ENCODE measurements at regions not wholly inside any gene's neighbourhood (a gene's known extent, or its start where the extent isn't known, plus 50 kb on each side); places are given as distances from the start of the nearest gene placed in this dataset.
A peak's percentile ranks its signal among the peaks of the same experiment; 100 is the strongest.

DNA sequence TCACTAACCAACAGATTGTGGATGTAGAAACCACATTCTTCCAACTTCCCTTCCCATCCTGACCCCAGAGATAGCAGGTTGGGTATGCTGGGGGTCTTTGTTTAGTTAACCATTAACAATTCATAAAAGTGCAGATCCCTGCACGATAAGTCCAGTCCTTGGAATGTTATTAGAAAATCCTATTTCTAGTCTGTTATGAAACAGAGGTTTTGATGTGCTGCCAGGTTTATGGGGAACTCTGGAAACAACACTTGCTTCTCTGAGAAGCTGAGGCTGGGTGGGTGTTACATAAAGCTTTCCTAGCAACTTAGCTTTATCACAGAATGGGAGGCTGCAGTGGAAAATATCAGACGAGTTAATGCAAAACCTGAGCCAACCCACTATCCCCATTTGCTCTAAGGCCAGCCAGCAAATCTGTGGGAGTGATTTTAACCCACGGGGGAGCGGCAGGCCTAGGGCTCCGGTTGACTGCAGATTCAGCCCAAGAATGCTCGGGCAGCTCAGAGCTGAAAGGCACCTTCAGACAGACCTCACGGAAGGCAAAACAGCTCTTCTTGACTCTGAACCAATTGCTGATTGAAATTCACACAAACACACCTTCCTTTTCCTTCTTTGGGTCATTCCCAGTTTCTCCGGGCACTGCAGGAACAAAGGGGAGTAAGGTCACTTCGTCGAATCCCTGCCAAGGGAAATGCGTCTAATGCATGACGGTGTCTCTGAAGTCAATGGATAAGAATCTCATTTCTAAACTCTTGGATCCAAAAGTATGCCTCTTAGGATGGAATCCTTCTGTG, 111.7 kb upstream of the IRF2BP2 start (continued):
- TF ChIP-seq, protein P1, sequence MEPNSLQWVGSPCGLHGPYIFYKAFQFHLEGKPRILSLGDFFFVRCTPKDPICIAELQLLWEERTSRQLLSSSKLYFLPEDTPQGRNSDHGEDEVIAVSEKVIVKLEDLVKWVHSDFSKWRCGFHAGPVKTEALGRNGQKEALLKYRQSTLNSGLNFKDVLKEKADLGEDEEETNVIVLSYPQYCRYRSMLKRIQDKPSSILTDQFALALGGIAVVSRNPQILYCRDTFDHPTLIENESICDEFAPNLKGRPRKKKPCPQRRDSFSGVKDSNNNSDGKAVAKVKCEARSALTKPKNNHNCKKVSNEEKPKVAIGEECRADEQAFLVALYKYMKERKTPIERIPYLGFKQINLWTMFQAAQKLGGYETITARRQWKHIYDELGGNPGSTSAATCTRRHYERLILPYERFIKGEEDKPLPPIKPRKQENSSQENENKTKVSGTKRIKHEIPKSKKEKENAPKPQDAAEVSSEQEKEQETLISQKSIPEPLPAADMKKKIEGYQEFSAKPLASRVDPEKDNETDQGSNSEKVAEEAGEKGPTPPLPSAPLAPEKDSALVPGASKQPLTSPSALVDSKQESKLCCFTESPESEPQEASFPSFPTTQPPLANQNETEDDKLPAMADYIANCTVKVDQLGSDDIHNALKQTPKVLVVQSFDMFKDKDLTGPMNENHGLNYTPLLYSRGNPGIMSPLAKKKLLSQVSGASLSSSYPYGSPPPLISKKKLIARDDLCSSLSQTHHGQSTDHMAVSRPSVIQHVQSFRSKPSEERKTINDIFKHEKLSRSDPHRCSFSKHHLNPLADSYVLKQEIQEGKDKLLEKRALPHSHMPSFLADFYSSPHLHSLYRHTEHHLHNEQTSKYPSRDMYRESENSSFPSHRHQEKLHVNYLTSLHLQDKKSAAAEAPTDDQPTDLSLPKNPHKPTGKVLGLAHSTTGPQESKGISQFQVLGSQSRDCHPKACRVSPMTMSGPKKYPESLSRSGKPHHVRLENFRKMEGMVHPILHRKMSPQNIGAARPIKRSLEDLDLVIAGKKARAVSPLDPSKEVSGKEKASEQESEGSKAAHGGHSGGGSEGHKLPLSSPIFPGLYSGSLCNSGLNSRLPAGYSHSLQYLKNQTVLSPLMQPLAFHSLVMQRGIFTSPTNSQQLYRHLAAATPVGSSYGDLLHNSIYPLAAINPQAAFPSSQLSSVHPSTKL (CRISPR knock-in tag; IDR thresholded peaks at IDR 0.05), result peak; percentile 89
- TF ChIP-seq ZBTB25 (CRISPR knock-in tag; IDR thresholded peaks at IDR 0.05) (no peak; the same call in 1 of the 2 replicates), BCL6 (CRISPR knock-in tag; IDR thresholded peaks at IDR 0.05) (peak; percentile 97), MAFK (conservative IDR thresholded peaks at IDR 0.05 in 1 of 2, IDR thresholded peaks at IDR 0.05 in 1 of 2; ENCODE audit: low read length in 2 of 2) (no peak), RERE (CRISPR knock-in tag; IDR thresholded peaks at IDR 0.05; ENCODE audit: low read depth) (peak; percentile 80), POLR2AphosphoS2 (IDR thresholded peaks at IDR 0.05; ENCODE audit: low read depth, low read length) (no peak), XBP1 (CRISPR knock-in tag; IDR thresholded peaks at IDR 0.05) (peak; percentile 59; the same call in 1 of the 2 replicates), ZNF75D (CRISPR knock-in tag; IDR thresholded peaks at IDR 0.05; ENCODE audit: borderline replicate concordance) (no peak), YY1 (IDR thresholded peaks at IDR 0.05; ENCODE audit: insufficient read depth, insufficient replicate concordance, low read depth, low read length) (no peak), PCBP1 (IDR thresholded peaks at IDR 0.05; ENCODE audit: borderline replicate concordance, low read depth, low read length) (no peak)
- TF ChIP-seq, protein P2, sequence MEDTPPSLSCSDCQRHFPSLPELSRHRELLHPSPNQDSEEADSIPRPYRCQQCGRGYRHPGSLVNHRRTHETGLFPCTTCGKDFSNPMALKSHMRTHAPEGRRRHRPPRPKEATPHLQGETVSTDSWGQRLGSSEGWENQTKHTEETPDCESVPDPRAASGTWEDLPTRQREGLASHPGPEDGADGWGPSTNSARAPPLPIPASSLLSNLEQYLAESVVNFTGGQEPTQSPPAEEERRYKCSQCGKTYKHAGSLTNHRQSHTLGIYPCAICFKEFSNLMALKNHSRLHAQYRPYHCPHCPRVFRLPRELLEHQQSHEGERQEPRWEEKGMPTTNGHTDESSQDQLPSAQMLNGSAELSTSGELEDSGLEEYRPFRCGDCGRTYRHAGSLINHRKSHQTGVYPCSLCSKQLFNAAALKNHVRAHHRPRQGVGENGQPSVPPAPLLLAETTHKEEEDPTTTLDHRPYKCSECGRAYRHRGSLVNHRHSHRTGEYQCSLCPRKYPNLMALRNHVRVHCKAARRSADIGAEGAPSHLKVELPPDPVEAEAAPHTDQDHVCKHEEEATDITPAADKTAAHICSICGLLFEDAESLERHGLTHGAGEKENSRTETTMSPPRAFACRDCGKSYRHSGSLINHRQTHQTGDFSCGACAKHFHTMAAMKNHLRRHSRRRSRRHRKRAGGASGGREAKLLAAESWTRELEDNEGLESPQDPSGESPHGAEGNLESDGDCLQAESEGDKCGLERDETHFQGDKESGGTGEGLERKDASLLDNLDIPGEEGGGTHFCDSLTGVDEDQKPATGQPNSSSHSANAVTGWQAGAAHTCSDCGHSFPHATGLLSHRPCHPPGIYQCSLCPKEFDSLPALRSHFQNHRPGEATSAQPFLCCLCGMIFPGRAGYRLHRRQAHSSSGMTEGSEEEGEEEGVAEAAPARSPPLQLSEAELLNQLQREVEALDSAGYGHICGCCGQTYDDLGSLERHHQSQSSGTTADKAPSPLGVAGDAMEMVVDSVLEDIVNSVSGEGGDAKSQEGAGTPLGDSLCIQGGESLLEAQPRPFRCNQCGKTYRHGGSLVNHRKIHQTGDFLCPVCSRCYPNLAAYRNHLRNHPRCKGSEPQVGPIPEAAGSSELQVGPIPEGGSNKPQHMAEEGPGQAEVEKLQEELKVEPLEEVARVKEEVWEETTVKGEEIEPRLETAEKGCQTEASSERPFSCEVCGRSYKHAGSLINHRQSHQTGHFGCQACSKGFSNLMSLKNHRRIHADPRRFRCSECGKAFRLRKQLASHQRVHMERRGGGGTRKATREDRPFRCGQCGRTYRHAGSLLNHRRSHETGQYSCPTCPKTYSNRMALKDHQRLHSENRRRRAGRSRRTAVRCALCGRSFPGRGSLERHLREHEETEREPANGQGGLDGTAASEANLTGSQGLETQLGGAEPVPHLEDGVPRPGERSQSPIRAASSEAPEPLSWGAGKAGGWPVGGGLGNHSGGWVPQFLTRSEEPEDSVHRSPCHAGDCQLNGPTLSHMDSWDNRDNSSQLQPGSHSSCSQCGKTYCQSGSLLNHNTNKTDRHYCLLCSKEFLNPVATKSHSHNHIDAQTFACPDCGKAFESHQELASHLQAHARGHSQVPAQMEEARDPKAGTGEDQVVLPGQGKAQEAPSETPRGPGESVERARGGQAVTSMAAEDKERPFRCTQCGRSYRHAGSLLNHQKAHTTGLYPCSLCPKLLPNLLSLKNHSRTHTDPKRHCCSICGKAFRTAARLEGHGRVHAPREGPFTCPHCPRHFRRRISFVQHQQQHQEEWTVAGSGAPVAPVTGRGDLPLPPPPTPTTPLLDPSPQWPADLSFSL (CRISPR knock-in tag; IDR thresholded peaks at IDR 0.05), result no peak
